Stimulated activated naive CD8-positive, alpha-beta T cell treated with anti-CD3 and anti-CD28 coated beads, Interleukin-15, Interleukin-2, amounts not matched to agents 100 ng/mL and 50 ng/mL, for 24 hours (primary cell): ENCODE measurements at regions not wholly inside any gene's neighbourhood (a gene's known extent, or its start where the extent isn't known, plus 50 kb on each side); places are given as distances from the start of the nearest gene placed in this dataset.

Experiments used
- H3K27ac Mint-ChIP-seq: one replicate; pipeline ENCODE4 v1.8.0; 2021; ENCODE audit warnings: mild to moderate bottlenecking, mixed read lengths
- H3K27me3 Mint-ChIP-seq: one replicate; pipeline ENCODE4 v1.8.0; 2021; ENCODE audit warnings: mixed read lengths
- H3K36me3 Mint-ChIP-seq: one replicate; pipeline ENCODE4 v1.8.0; 2021; ENCODE audit warnings: low read depth, mixed read lengths
- H3K4me1 Mint-ChIP-seq: one replicate; pipeline ENCODE4 v1.8.0; 2021; ENCODE audit warnings: low read depth, mixed read lengths
- H3K4me3 Mint-ChIP-seq: one replicate; pipeline ENCODE4 v1.8.0; 2021; ENCODE audit warnings: mild to moderate bottlenecking, mixed read lengths
- H3K9me3 Mint-ChIP-seq: one replicate; pipeline ENCODE4 v1.8.0; 2021; ENCODE audit warnings: mixed read lengths

GRCh38 chr4:1488831-1489638 is 82.8 kb upstream of the NKX1-1 start:
- peaks cover 10% of the 10 kb centered on the region for H3K27me3 Mint-ChIP-seq
- no peaks in the 10 kb centered on the region for H3K36me3 Mint-ChIP-seq
- H3K4me1 Mint-ChIP-seq, result no peaks in the 10 kb centered on the region
- H3K9me3 Mint-ChIP-seq, result peaks cover 23% of the 10 kb centered on the region
- H3K4me3 Mint-ChIP-seq, result no peak overlapping the region
- no peak overlapping the region for H3K27ac Mint-ChIP-seq

GRCh38 chr4:1488357-1488756 is 82.1 kb upstream of the NKX1-1 start:
- H3K27ac Mint-ChIP-seq, result no peak overlapping the region
- H3K9me3 Mint-ChIP-seq, result peaks cover 29% of the 10 kb centered on the region
- H3K27me3 Mint-ChIP-seq, result peaks cover 13% of the 10 kb centered on the region
- H3K36me3 Mint-ChIP-seq, result no peaks in the 10 kb centered on the region
- no peaks in the 10 kb centered on the region for H3K4me1 Mint-ChIP-seq
- H3K4me3 Mint-ChIP-seq, result no peak overlapping the region

GRCh38 chr4:1487761-1488160 is 81.5 kb upstream of the NKX1-1 start:
- Mint-ChIP-seq H3K9me3 (peaks cover 32% of the 10 kb centered on the region), H3K4me1 (no peaks in the 10 kb centered on the region), H3K4me3 (no peak overlapping the region), H3K27ac (no peak overlapping the region), H3K36me3 (no peaks in the 10 kb centered on the region), H3K27me3 (peaks cover 15% of the 10 kb centered on the region)

- Mint-ChIP-seq H3K4me1 (no peaks in the 10 kb centered on the region), H3K36me3 (no peaks in the 10 kb centered on the region), H3K4me3 (no peak overlapping the region), H3K27ac (no peak overlapping the region), H3K9me3 (peaks cover 34% of the 10 kb centered on the region), H3K27me3 (peaks cover 15% of the 10 kb centered on the region)
Observed at GRCh38 chr4:1487106-1487505, 80.9 kb upstream of the NKX1-1 start.

GRCh38 chr4:1485280-1485679 is 79.0 kb upstream of the NKX1-1 start:
- Mint-ChIP-seq H3K4me1 (no peaks in the 10 kb centered on the region), H3K4me3 (no peak overlapping the region), H3K9me3 (peaks cover 39% of the 10 kb centered on the region), H3K27ac (no peak overlapping the region), H3K27me3 (peaks cover 19% of the 10 kb centered on the region), H3K36me3 (no peaks in the 10 kb centered on the region)

GRCh38 chr4:1480720-1481119 is 74.5 kb upstream of the NKX1-1 start:
- no peaks in the 10 kb centered on the region for H3K4me1 Mint-ChIP-seq
- H3K27ac Mint-ChIP-seq, result no peak overlapping the region
- no peak overlapping the region for H3K4me3 Mint-ChIP-seq
- H3K9me3 Mint-ChIP-seq, result peaks cover 40% of the 10 kb centered on the region
- no peaks in the 10 kb centered on the region for H3K36me3 Mint-ChIP-seq
- H3K27me3 Mint-ChIP-seq, result peaks cover 27% of the 10 kb centered on the region

- Mint-ChIP-seq H3K36me3 (no peaks in the 10 kb centered on the region), H3K9me3 (peaks cover 35% of the 10 kb centered on the region), H3K27me3 (peaks cover 30% of the 10 kb centered on the region), H3K4me3 (no peak overlapping the region), H3K4me1 (no peaks in the 10 kb centered on the region), H3K27ac (no peak overlapping the region)
Observed at GRCh38 chr4:1479454-1479853, 73.2 kb upstream of the NKX1-1 start.

GRCh38 chr4:1478766-1479355 is 72.6 kb upstream of the NKX1-1 start:
- Mint-ChIP-seq H3K4me3 (no peak overlapping the region), H3K27ac (no peak overlapping the region), H3K36me3 (no peaks in the 10 kb centered on the region), H3K9me3 (peaks cover 29% of the 10 kb centered on the region), H3K27me3 (peaks cover 31% of the 10 kb centered on the region), H3K4me1 (no peaks in the 10 kb centered on the region)

- peaks cover 22% of the 10 kb centered on the region for H3K9me3 Mint-ChIP-seq
- no peaks in the 10 kb centered on the region for H3K36me3 Mint-ChIP-seq
- no peak overlapping the region for H3K27ac Mint-ChIP-seq
- no peaks in the 10 kb centered on the region for H3K4me1 Mint-ChIP-seq
- no peak overlapping the region for H3K4me3 Mint-ChIP-seq
- H3K27me3 Mint-ChIP-seq, result peaks cover 26% of the 10 kb centered on the region
Observed at GRCh38 chr4:1477045-1477840, 71.0 kb upstream of the NKX1-1 start.

- H3K36me3 Mint-ChIP-seq, result no peaks in the 10 kb centered on the region
- no peaks in the 10 kb centered on the region for H3K4me1 Mint-ChIP-seq
- peaks cover 15% of the 10 kb centered on the region for H3K9me3 Mint-ChIP-seq
- H3K27ac Mint-ChIP-seq, result no peak overlapping the region
- H3K4me3 Mint-ChIP-seq, result no peak overlapping the region
- peaks cover 22% of the 10 kb centered on the region for H3K27me3 Mint-ChIP-seq
Observed at GRCh38 chr4:1476140-1476513, 69.9 kb upstream of the NKX1-1 start.

GRCh38 chr4:1475277-1476139 is 69.3 kb upstream of the NKX1-1 start:
- Mint-ChIP-seq H3K4me1 (no peaks in the 10 kb centered on the region), H3K4me3 (no peak overlapping the region), H3K27me3 (peaks cover 22% of the 10 kb centered on the region), H3K27ac (no peak overlapping the region), H3K36me3 (no peaks in the 10 kb centered on the region), H3K9me3 (peaks cover 15% of the 10 kb centered on the region)

GRCh38 chr4:1474126-1475090 is 68.2 kb upstream of the NKX1-1 start:
- Mint-ChIP-seq H3K9me3 (peaks cover 10% of the 10 kb centered on the region), H3K27me3 (peaks cover 17% of the 10 kb centered on the region), H3K36me3 (no peaks in the 10 kb centered on the region), H3K27ac (no peak overlapping the region), H3K4me3 (no peak overlapping the region), H3K4me1 (no peaks in the 10 kb centered on the region)

GRCh38 chr4:1473718-1474117 is 67.5 kb upstream of the NKX1-1 start:
- Mint-ChIP-seq H3K4me1 (no peaks in the 10 kb centered on the region), H3K9me3 (peaks cover 8% of the 10 kb centered on the region), H3K36me3 (no peaks in the 10 kb centered on the region), H3K27me3 (peaks cover 16% of the 10 kb centered on the region), H3K27ac (no peak overlapping the region), H3K4me3 (no peak overlapping the region)
